PFSK-1 (cell line): ENCODE measurements at regions not wholly inside any gene's neighbourhood (a gene's known extent, or its start where the extent isn't known, plus 50 kb on each side); places are given as distances from the start of the nearest gene placed in this dataset.

Source experiments
- POLR2AphosphoS5 ChIP-seq: IDR thresholded peaks from 2 replicates; pipeline ENCODE4 v1.6.1; 2012; ENCODE audit warnings: low read depth, mild to moderate bottlenecking, control low read depth, low read length, moderate library complexity
- REST ChIP-seq, 2 experiments: IDR thresholded peaks; 2 replicates each; pipeline versions ENCODE4 v1.6.1 to v1.8.0; 2011 to 2012; ENCODE audit warnings: low read depth in 2 of 2, low read length in 2 of 2, control low read depth in 1 of 2, inconsistent platforms in 1 of 2, mild to moderate bottlenecking in 1 of 2, moderate library complexity in 1 of 2; ENCODE audit not compliant: insufficient read depth in 1 of 2

GRCh38 chr9:91098203-91098850, 263.4 kb downstream of the AUH start:
- TF ChIP-seq POLR2AphosphoS5 (no peak), REST (IDR thresholded peaks at IDR 0.05; ENCODE audit: insufficient read depth in 1 of 2, low read depth in 2 of 2, low read length in 2 of 2) (no peak)
